Islet of Langerhans (tissue), 1 donor: ENCODE measurements at regions not wholly inside any gene's neighbourhood (a gene's known extent, or its start where the extent isn't known, plus 50 kb on each side); places are given as distances from the start of the nearest gene placed in this dataset.

Experiments used
- FAIRE-seq: peaks from one replicate; lab custom pipeline; 2011; peaks lifted over from hg19 to GRCh38; lab: Jason Lieb, UNC

- FAIRE-seq: peak; percentile 74
These were observed 262.0 kb downstream of the TGIF2LY start for GRCh38 chrY:3840818-3841217.
